ENCODE measurements at regions not wholly inside any gene's neighbourhood (a gene's known extent, or its start where the extent isn't known, plus 50 kb on each side); places are given as distances from the start of the nearest gene placed in this dataset.

DNA sequence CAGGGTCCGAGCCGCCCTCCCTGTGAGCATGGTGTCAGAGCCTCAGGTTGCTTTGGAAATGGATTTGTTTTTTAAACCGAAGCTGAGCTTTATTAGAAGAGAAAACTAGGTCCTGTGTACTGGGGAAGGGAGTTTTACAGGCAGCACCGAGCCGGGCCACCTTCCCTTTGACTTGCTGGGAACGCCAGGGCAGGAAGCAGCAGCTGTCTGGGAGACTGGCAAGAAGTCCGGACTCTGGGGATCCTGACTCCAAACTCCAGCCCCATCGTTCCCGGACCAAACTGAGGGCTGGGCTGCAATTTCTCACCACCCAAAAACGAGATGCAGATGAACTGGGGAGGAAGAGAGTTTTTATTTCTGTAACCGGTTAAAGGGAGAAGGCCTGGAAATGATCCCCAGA is 214.9 kb upstream of the KCNG1 start:
- Histone ChIP-seq H3K27me3 (ENCODE audit: control insufficient read depth, insufficient read depth, low read length) (no peaks in the 10 kb centered on the region), H3K4me3 (ENCODE audit: low read length in 3 of 3) (no peak overlapping the region), H3K27ac (ENCODE audit: low read depth in 2 of 2, low read length in 2 of 2) (no peak overlapping the region), H3K9ac (ENCODE audit: low read length in 3 of 3) (no peak overlapping the region), H3K9me3 (ENCODE audit: control insufficient read depth in 2 of 3, insufficient read depth in 1 of 3, low read length in 3 of 3) (peaks cover 0 to 16% (median 0%) of the 10 kb centered on the region in 3 donors), H3K4me1 (ENCODE audit: control insufficient read depth in 2 of 3, insufficient read depth in 2 of 3, low read depth in 1 of 3, low read length in 3 of 3) (no peaks in the 10 kb centered on the region), H3K36me3 (ENCODE audit: control insufficient read depth in 2 of 3, insufficient read depth in 3 of 3, low read length in 3 of 3) (no peaks in the 10 kb centered on the region)
- TF ChIP-seq, protein P1, sequence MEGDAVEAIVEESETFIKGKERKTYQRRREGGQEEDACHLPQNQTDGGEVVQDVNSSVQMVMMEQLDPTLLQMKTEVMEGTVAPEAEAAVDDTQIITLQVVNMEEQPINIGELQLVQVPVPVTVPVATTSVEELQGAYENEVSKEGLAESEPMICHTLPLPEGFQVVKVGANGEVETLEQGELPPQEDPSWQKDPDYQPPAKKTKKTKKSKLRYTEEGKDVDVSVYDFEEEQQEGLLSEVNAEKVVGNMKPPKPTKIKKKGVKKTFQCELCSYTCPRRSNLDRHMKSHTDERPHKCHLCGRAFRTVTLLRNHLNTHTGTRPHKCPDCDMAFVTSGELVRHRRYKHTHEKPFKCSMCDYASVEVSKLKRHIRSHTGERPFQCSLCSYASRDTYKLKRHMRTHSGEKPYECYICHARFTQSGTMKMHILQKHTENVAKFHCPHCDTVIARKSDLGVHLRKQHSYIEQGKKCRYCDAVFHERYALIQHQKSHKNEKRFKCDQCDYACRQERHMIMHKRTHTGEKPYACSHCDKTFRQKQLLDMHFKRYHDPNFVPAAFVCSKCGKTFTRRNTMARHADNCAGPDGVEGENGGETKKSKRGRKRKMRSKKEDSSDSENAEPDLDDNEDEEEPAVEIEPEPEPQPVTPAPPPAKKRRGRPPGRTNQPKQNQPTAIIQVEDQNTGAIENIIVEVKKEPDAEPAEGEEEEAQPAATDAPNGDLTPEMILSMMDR (IDR thresholded peaks at IDR 0.05; ENCODE audit: borderline replicate concordance, extremely low read depth, insufficient read depth): no peak
- DNase-seq (no peak), FAIRE-seq (no peak)
- intact Hi-C loops (cut with DNase I): no loop called here

- Histone ChIP-seq H3K9me3 (ENCODE audit: control insufficient read depth in 2 of 3, insufficient read depth in 1 of 3, low read length in 3 of 3) (peaks cover 0 to 11% (median 0%) of the 10 kb centered on the region in 3 donors), H3K4me1 (ENCODE audit: control insufficient read depth in 2 of 3, insufficient read depth in 2 of 3, low read depth in 1 of 3, low read length in 3 of 3) (no peaks in the 10 kb centered on the region), H3K27me3 (ENCODE audit: control insufficient read depth, insufficient read depth, low read length) (no peaks in the 10 kb centered on the region), H3K9ac (ENCODE audit: low read length in 3 of 3) (no peak overlapping the region), H3K27ac (ENCODE audit: low read depth in 2 of 2, low read length in 2 of 2) (no peak overlapping the region), H3K36me3 (ENCODE audit: control insufficient read depth in 2 of 3, insufficient read depth in 3 of 3, low read length in 3 of 3) (no peaks in the 10 kb centered on the region), H3K4me3 (ENCODE audit: low read length in 3 of 3) (no peak overlapping the region)
- FAIRE-seq (no peak), DNase-seq (no peak)
- intact Hi-C loops (cut with DNase I): no loop called here
- TF ChIP-seq, protein P1 (IDR thresholded peaks at IDR 0.05; ENCODE audit: borderline replicate concordance, extremely low read depth, insufficient read depth): no peak
Observed at GRCh38 chr20:51237278-51237677, 214.4 kb upstream of the KCNG1 start.

DNA sequence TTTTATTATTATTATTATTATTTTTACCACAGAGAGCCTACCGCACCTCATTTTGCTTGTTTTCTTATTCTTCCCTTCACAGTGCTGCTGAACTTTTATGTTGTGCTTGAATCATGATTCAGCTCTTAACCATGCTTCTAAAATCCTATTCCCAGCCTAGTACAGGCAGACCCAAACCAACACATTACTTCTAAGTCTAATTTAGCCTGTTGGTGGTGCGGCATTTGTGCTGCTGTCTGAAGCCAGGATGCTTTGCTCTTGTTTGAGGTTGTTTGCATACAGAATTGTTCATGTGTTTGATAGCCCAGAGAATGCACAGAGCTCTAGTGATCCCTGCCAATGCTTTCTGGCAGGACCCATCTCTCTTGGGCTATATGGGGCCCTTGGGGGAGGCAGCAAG is 213.5 kb upstream of the KCNG1 start:
- TF ChIP-seq, protein P1 (IDR thresholded peaks at IDR 0.05; ENCODE audit: borderline replicate concordance, extremely low read depth, insufficient read depth): no peak
- H3K9me3 ChIP-seq (ENCODE audit: control insufficient read depth in 2 of 3, insufficient read depth in 1 of 3, low read length in 3 of 3): peaks cover 0 to 3% (median 0%) of the 10 kb centered on the region in 3 donors
- DNase-seq: no peak
- FAIRE-seq: no peak
- no peak overlapping the region for H3K9ac ChIP-seq (ENCODE audit: low read length in 3 of 3)
- no peaks in the 10 kb centered on the region for H3K27me3 ChIP-seq (ENCODE audit: control insufficient read depth, insufficient read depth, low read length)
- intact Hi-C loops (cut with DNase I): no loop called here
- H3K27ac ChIP-seq (ENCODE audit: low read depth in 2 of 2, low read length in 2 of 2): no peak overlapping the region
- H3K36me3 ChIP-seq (ENCODE audit: control insufficient read depth in 2 of 3, insufficient read depth in 3 of 3, low read length in 3 of 3): no peaks in the 10 kb centered on the region
- no peaks in the 10 kb centered on the region for H3K4me1 ChIP-seq (ENCODE audit: control insufficient read depth in 2 of 3, insufficient read depth in 2 of 3, low read depth in 1 of 3, low read length in 3 of 3)
- no peak overlapping the region for H3K4me3 ChIP-seq (ENCODE audit: low read length in 3 of 3)

DNA sequence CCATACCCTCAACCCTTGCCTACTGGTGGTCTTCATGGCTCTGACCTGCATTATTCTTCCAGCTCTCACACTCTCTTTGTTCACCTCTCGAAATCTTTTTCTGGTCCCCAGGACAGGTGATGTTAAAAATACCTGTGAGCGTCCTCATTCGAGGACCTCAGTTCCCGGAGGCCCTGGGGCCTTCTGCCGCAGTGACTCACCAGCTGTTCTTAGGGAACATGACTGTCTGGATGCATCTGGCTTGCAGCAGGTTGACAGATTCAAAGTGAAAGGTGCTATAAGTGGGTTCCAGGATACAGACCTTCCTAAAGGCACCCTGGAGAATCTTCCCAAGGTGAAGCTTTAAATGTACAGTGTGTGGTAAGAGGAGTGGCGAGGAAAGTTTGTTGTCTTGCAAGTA is 210.4 kb upstream of the KCNG1 start:
- Histone ChIP-seq H3K4me1 (ENCODE audit: control insufficient read depth in 2 of 3, insufficient read depth in 2 of 3, low read depth in 1 of 3, low read length in 3 of 3) (no peaks in the 10 kb centered on the region), H3K27me3 (ENCODE audit: control insufficient read depth, insufficient read depth, low read length) (no peaks in the 10 kb centered on the region), H3K4me3 (ENCODE audit: low read length in 3 of 3) (no peak overlapping the region), H3K27ac (ENCODE audit: low read depth in 2 of 2, low read length in 2 of 2) (no peak overlapping the region), H3K9ac (ENCODE audit: low read length in 3 of 3) (no peak overlapping the region), H3K36me3 (ENCODE audit: control insufficient read depth in 2 of 3, insufficient read depth in 3 of 3, low read length in 3 of 3) (no peaks in the 10 kb centered on the region), H3K9me3 (ENCODE audit: control insufficient read depth in 2 of 3, insufficient read depth in 1 of 3, low read length in 3 of 3) (peaks cover 0 to 3% (median 0%) of the 10 kb centered on the region in 3 donors)
- TF ChIP-seq, protein P1 (IDR thresholded peaks at IDR 0.05; ENCODE audit: borderline replicate concordance, extremely low read depth, insufficient read depth): no peak
- FAIRE-seq: no peak
- intact Hi-C loops (cut with DNase I): no loop called here
- no peak for DNase-seq
